NCI-H2107 treated with DMSO at 0.1 percent for 48 hours (cell line): ENCODE measurements at regions not wholly inside any gene's neighbourhood (a gene's known extent, or its start where the extent isn't known, plus 50 kb on each side); places are given as distances from the start of the nearest gene placed in this dataset.

Source experiments
- DNase-seq: peaks from one replicate; lab custom pipeline; 2025; ENCODE audit not compliant: unreplicated experiment; lab: John Stamatoyannopoulos, UW

- no peak for DNase-seq
Observed at GRCh38 chr3:194218646-194219453, 82.9 kb downstream of the HES1 start.

- no peak for DNase-seq
Observed at GRCh38 chr3:194219826-194220410, 84.0 kb downstream of the HES1 start.

- DNase-seq, result no peak
Observed at GRCh38 chr3:194220901-194221326, 85.0 kb downstream of the HES1 start.

- no peak for DNase-seq
Observed at GRCh38 chr3:194221336-194221735, 85.4 kb downstream of the HES1 start.

GRCh38 chr3:194223951-194224350 is 88.0 kb downstream of the HES1 start:
- DNase-seq, result no peak

GRCh38 chr3:194224471-194225417 is 88.8 kb downstream of the HES1 start:
- no peak for DNase-seq

GRCh38 chr3:194225418-194225812 is 89.5 kb downstream of the HES1 start:
- no peak for DNase-seq

GRCh38 chr3:194225988-194226663 is 90.2 kb downstream of the HES1 start:
- DNase-seq, result no peak

- no peak for DNase-seq
Observed at GRCh38 chr3:194231929-194232832, 96.2 kb downstream of the HES1 start.

GRCh38 chr3:194233150-194233549 is 97.2 kb downstream of the HES1 start:
- DNase-seq, result no peak

- no peak for DNase-seq
Observed at GRCh38 chr3:194235160-194235559, 99.2 kb downstream of the HES1 start.

- DNase-seq, result no peak
Observed at GRCh38 chr3:194237110-194237509, 101.2 kb downstream of the HES1 start.

- no peak for DNase-seq
Observed at GRCh38 chr3:194240766-194241165, 104.8 kb downstream of the HES1 start.

GRCh38 chr3:194243172-194243837 is 107.4 kb downstream of the HES1 start:
- DNase-seq, result no peak

GRCh38 chr3:194244167-194244566 is 107.0 kb downstream of the CPN2 start:
- no peak for DNase-seq

GRCh38 chr3:194245474-194245873 is 105.7 kb downstream of the CPN2 start:
- DNase-seq, result no peak

- no peak for DNase-seq
Observed at GRCh38 chr3:194245975-194246561, 105.1 kb downstream of the CPN2 start.

GRCh38 chr3:194246709-194247349 is 104.3 kb downstream of the CPN2 start:
- DNase-seq, result no peak

- no peak for DNase-seq
Observed at GRCh38 chr3:194247350-194247740, 103.8 kb downstream of the CPN2 start.
